BJ (cell line): ENCODE measurements at regions not wholly inside any gene's neighbourhood (a gene's known extent, or its start where the extent isn't known, plus 50 kb on each side); places are given as distances from the start of the nearest gene placed in this dataset.

Source experiments
- CTCF ChIA-PET: fragments of 350-600 bp; formaldehyde crosslinking; extraction: SDS; loops from one replicate; lab custom pipeline; 2021; ENCODE audit warnings: antibody characterized with exemption, inconsistent platforms; lab: Yijun Ruan, JAX
- POLR2A ChIA-PET: fragments of 300-600 bp; sonication (Branson Sonifier 250); formaldehyde crosslinking; extraction: SDS; loops from one replicate; lab custom pipeline; 2021; ENCODE audit warnings: antibody characterized with exemption; lab: Charles Lee
- DNase-seq: peaks from one replicate; pipeline ENCODE4 v3.0.0-alpha.2; 2011; ENCODE audit warnings: low read depth
- H3K27me3 ChIP-seq: 2 replicates; pipeline ENCODE4 v1.6.0; 2011; ENCODE audit warnings: low read length; ENCODE audit not compliant: control insufficient read depth, insufficient read depth
- H3K36me3 ChIP-seq: 2 replicates; pipeline ENCODE4 v1.5.1; 2011; ENCODE audit warnings: low read length; ENCODE audit not compliant: control insufficient read depth, insufficient read depth
- H3K4me3 ChIP-seq: 2 replicates; pipeline ENCODE4 v1.5.1; 2011; ENCODE audit warnings: low read depth, mild to moderate bottlenecking, control low read depth, low read length
- CTCF ChIP-seq: IDR thresholded peaks from 2 replicates; pipeline ENCODE4 v1.5.1; 2011; ENCODE audit warnings: low read depth, mild to moderate bottlenecking, control low read depth, inconsistent platforms, low read length, moderate library complexity; ENCODE audit not compliant: insufficient read depth

GRCh38 chr12:46131732-46132469, 136.9 kb downstream of the SLC38A1 start:
- CTCF ChIA-PET, result interaction anchor here (0.9 kb wide), 1 partner anchor 11 kb away, joined by 3 read pairs; no protein-coding TSS in a partner anchor
- no peak for DNase-seq
- POLR2A ChIA-PET, result no interaction called here

GRCh38 chr12:46127656-46128055, 137.3 kb upstream of the SCAF11 start:
- no peak for TF ChIP-seq CTCF
- peaks cover 2% of the 10 kb centered on the region; the same call in 1 of the 2 replicates for H3K27me3 ChIP-seq
- no peaks in the 10 kb centered on the region for H3K36me3 ChIP-seq
- CTCF ChIA-PET, result no interaction called here
- no peak overlapping the region for H3K4me3 ChIP-seq
- no peak for DNase-seq
- POLR2A ChIA-PET, result interaction anchor here (1.0 kb wide), 1 partner anchor 229 kb away, joined by 3 read pairs; no protein-coding TSS in a partner anchor

More at GRCh38 chr12:46131732-46132469, 136.9 kb downstream of the SLC38A1 start:
- Histone ChIP-seq H3K27me3 (peaks cover 1% of the 10 kb centered on the region; the same call in 1 of the 2 replicates), H3K36me3 (no peaks in the 10 kb centered on the region), H3K4me3 (no peak overlapping the region)
- TF ChIP-seq CTCF, result peak; percentile 21; the same call in 1 of the 2 replicates

- H3K27me3 ChIP-seq, result peaks cover 6% of the 10 kb centered on the region; the same call in 1 of the 2 replicates
- TF ChIP-seq CTCF, result no peak
- ChIA-PET CTCF (interaction anchor here (0.9 to 3.5 kb wide), 16 partner anchors 8 to 894 kb away, joined by 3 to 20 read pairs (median 8); no protein-coding TSS in a partner anchor), POLR2A (no interaction called here)
- DNase-seq, result no peak
- H3K36me3 ChIP-seq, result no peaks in the 10 kb centered on the region
- no peak overlapping the region for H3K4me3 ChIP-seq
These were observed 135.8 kb upstream of the SCAF11 start for GRCh38 chr12:46126050-46126727.

- CTCF ChIA-PET, result interaction anchor here (0.6 to 3.5 kb wide), 52 partner anchors 9 to 1264 kb away, joined by 3 to 20 read pairs (median 3); no protein-coding TSS in a partner anchor
- TF ChIP-seq CTCF, result peak; percentile 73
- peaks cover 6% of the 10 kb centered on the region; the same call in 1 of the 2 replicates for H3K27me3 ChIP-seq
- H3K4me3 ChIP-seq, result peak overlapping the region; percentile 22
- peak; percentile 34 for DNase-seq
- POLR2A ChIA-PET, result no interaction called here
- no peaks in the 10 kb centered on the region for H3K36me3 ChIP-seq
These were observed 134.7 kb upstream of the SCAF11 start for GRCh38 chr12:46124848-46125619.
